ENCODE measurements at regions not wholly inside any gene's neighbourhood (a gene's known extent, or its start where the extent isn't known, plus 50 kb on each side); places are given as distances from the start of the nearest gene placed in this dataset.
"Not testable (repeated sequence)": the region's sequence is repeated elsewhere in the genome, so short reads cannot be mapped to it uniquely, and the experiment has no call there.

DNA sequence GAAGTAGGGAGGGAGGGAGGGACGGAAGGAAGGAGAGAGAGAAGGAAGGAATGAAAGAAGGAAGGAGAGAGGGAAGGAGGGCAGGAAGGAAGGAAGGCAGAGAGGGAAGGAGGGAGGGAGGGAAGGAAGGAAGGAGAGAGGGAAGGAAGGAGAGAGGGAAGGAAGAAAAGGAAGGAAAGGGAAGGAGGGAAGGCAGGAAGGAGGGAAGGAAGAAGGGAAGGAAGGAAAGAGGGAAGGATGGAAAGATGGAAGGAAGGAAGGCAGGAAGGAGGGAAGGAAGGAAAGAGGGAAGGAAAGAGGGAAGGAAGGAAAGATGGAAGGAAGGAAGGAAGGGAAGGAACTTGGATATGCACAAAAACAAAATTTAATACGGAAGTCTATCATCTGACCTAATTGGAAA is 844.5 kb upstream of the DEFB115 start:
- no peak overlapping the region for H3K27ac ChIP-seq
- no peaks in the 10 kb centered on the region for H4K20me1 ChIP-seq
- H3K4me1 ChIP-seq: no peaks in the 10 kb centered on the region
- H3K27me3 ChIP-seq: no peaks in the 10 kb centered on the region
- no peak overlapping the region for H3K4me2 ChIP-seq
- no peaks in the 10 kb centered on the region; a peak in 1 of 22 replicates for H3K36me3 ChIP-seq
- H3K4me3 ChIP-seq: no peak overlapping the region
- peaks cover 0 to 24% (median 6%) of the 10 kb centered on the region in 11 experiments; a peak in 4 of 22 replicates for H3K9me3 ChIP-seq (replicated peaks in 1 of 11)
- no peak for TF ChIP-seq Cebpa-rat (IDR thresholded peaks at IDR 0.05)
- H3K9ac ChIP-seq: no peak overlapping the region

DNA sequence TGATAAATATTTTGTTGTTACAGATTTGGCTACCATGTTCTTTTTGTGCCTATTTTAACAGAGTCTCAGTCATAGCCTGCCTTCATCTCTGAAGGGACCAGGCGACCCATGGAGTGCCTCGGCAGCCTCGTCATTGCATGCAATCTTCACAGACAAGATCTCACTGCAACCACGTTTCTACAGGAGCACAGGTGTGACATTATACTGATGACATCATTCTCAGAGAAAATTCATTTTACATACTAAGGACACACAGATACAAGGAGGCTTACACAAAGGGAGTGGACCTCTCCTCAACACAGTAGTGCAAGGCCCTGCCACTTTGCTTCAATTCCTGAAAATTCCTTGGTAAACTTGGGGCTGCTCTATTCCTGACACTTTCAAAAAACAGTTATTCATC is 840.1 kb upstream of the DEFB115 start:
- H3K36me3 ChIP-seq; H3K9ac ChIP-seq; H3K9me3 ChIP-seq (replicated peaks in 1 of 11); H3K27me3 ChIP-seq; H3K4me1 ChIP-seq; H3K4me3 ChIP-seq; H4K20me1 ChIP-seq; H3K4me2 ChIP-seq; H3K27ac ChIP-seq: not testable (repeated sequence)

DNA sequence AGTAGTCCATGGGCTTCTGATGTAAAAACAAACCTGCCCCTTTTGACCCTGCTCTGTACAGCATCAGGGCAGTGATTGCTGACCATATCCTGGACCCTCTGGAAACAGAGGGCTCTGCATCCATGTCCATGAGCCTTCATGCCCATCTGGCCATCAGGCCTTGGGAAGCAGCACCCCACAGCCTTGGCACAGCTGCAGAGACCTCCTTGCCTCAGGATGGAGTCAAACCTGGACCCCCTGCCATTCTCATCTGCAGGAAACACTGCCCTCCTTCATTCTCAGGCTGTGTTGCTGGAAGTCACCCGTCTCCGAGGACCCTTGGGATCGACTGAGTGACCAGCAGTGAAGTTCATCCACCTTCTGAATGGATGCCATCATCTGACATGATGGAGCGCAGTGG is 839.1 kb upstream of the DEFB115 start:
- H3K27ac ChIP-seq; H3K36me3 ChIP-seq; H3K4me3 ChIP-seq; H3K9me3 ChIP-seq (replicated peaks in 1 of 11); H4K20me1 ChIP-seq; H3K9ac ChIP-seq; H3K4me2 ChIP-seq; H3K4me1 ChIP-seq; H3K27me3 ChIP-seq: not testable (repeated sequence)

DNA sequence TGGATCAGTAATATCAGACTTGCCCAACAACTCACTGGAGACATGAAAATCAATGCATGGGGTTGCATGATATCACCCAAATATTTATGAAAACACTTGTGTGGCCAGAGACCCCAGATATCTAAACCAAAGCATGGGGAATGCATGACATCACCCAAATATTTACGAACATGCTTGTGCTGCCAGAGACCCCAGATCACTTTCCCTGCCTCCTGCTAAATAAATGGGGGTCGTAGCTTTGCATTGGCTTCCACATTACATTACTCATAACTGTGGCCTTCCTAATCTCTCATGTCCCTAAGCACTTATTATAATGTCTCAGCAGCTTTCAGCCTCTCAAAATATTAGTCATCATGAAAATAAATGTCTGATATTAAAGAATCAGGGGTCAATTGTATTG is 838.0 kb upstream of the DEFB115 start:
- TF ChIP-seq Cebpa-rat (IDR thresholded peaks at IDR 0.05): no peak
- no peaks in the 10 kb centered on the region for H3K4me1 ChIP-seq
- H3K4me3 ChIP-seq: no peak overlapping the region
- no peak overlapping the region for H3K9ac ChIP-seq
- no peak overlapping the region for H3K4me2 ChIP-seq
- no peaks in the 10 kb centered on the region; a peak in 1 of 22 replicates for H3K36me3 ChIP-seq
- no peaks in the 10 kb centered on the region for H4K20me1 ChIP-seq
- no peak overlapping the region for H3K27ac ChIP-seq
- no peaks in the 10 kb centered on the region; a peak in 1 of 22 replicates for H3K9me3 ChIP-seq (replicated peaks in 1 of 11)
- H3K27me3 ChIP-seq: no peaks in the 10 kb centered on the region

DNA sequence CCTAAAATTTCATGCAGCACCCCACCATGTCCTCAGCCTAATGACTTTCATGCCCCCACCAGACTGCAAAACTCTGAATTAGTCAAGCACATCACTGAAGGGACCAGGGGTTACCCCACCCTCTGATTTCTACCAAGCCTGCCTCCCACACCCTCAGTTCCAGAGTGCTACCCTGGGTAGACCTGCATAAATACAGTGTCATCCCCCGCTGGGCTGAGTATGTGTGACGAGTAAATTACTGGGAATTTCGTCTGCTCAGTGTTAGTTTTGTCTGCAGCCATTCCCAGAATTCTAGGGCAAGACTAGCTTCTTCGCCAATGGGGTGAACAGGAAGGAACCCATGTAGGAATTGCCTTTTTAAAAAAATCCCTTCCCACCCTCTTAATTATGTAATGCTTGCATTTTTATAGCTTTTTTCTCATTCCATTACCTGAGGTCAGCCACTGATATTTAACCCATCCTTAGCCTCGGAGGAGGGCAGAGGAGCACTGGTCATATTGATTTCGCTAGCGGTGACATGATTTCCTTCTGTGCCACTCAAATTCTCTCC is 837.5 kb upstream of the DEFB115 start:
- not testable (repeated sequence) for H3K4me2 ChIP-seq; H3K27me3 ChIP-seq; H3K4me1 ChIP-seq; H3K9me3 ChIP-seq (replicated peaks in 1 of 11); H3K36me3 ChIP-seq; H3K4me3 ChIP-seq; H3K27ac ChIP-seq; H3K9ac ChIP-seq; H4K20me1 ChIP-seq
